K562 (cell line): ENCODE measurements at regions not wholly inside any gene's neighbourhood (a gene's known extent, or its start where the extent isn't known, plus 50 kb on each side); places are given as distances from the start of the nearest gene placed in this dataset.

Experiments used
- CHAMP1 ChIP-seq: fragments of 450-650 bp; IDR thresholded peaks from 2 replicates; pipeline ENCODE4 v1.6.1; 2016; ENCODE audit warnings: mild to moderate bottlenecking
- CTCF ChIP-seq, 3 experiments: IDR thresholded peaks in 2 of 3; conservative IDR thresholded peaks in 1 of 3; 2 replicates each; pipeline ENCODE4 v1.5.1; 2011 to 2012; ENCODE audit warnings: low read length in 3 of 3, mild to moderate bottlenecking in 3 of 3, control low read depth in 2 of 3, improper control_type of control experiment in 1 of 3, inconsistent platforms in 1 of 3, low read depth in 1 of 3, mixed read lengths in 1 of 3, moderate library complexity in 1 of 3; ENCODE audit not compliant: insufficient read depth in 2 of 3
- EP300 ChIP-seq: IDR thresholded peaks from 2 replicates; pipeline ENCODE4 v1.6.1; 2012; ENCODE audit warnings: low read length, improper control_type of control experiment
- REST ChIP-seq, 2 experiments: fragments of 450-650 bp; formaldehyde crosslinking in 1 of 2; IDR thresholded peaks; 2 replicates each; pipeline versions ENCODE4 v1.4.0 to v1.6.1; 2014 to 2020; ENCODE audit warnings: mild to moderate bottlenecking in 2 of 2, borderline replicate concordance in 1 of 2, low read depth in 1 of 2
- TCF7L2 ChIP-seq: fragments of 150-350 bp; IDR thresholded peaks from 2 replicates; pipeline ENCODE4 v1.6.1; 2016; ENCODE audit warnings: low read depth, mild to moderate bottlenecking, low read length, moderate library complexity
- USF2 ChIP-seq: sonication (generic); formaldehyde crosslinking; IDR thresholded peaks from 2 replicates; pipeline ENCODE4 v1.5.0; 2020; ENCODE audit warnings: missing genetic modification reagents
- YY1 ChIP-seq, 3 experiments: IDR thresholded peaks; 2 replicates each; pipeline ENCODE4 v1.6.1; 2011; ENCODE audit warnings: low read length in 2 of 3, mild to moderate bottlenecking in 2 of 3, moderate library complexity in 2 of 3, borderline replicate concordance in 1 of 3, control low read depth in 1 of 3, low read depth in 1 of 3; ENCODE audit not compliant: insufficient read depth in 3 of 3, insufficient replicate concordance in 2 of 3, control insufficient read depth in 1 of 3, insufficient read length in 1 of 3; ENCODE audit errors: extremely low read depth in 1 of 3
- ZFP91 ChIP-seq: sonication (generic); formaldehyde crosslinking; IDR thresholded peaks from 2 replicates; pipeline ENCODE4 v1.8.0; 2022; ENCODE audit warnings: mild to moderate bottlenecking, missing genetic modification reagents

- TF ChIP-seq REST (IDR thresholded peaks at IDR 0.05; ENCODE audit: borderline replicate concordance): no peak
- no peak for TF ChIP-seq REST (CRISPR knock-in tag; IDR thresholded peaks at IDR 0.05; ENCODE audit: low read depth)
- no peak for TF ChIP-seq CTCF (IDR thresholded peaks at IDR 0.05 in 2 of 3, conservative IDR thresholded peaks at IDR 0.05 in 1 of 3; ENCODE audit: insufficient read depth in 2 of 3, low read depth in 1 of 3, low read length in 3 of 3)
- no peak for TF ChIP-seq YY1 (IDR thresholded peaks at IDR 0.05; ENCODE audit: borderline replicate concordance in 1 of 3, control insufficient read depth in 1 of 3, extremely low read depth in 1 of 3, insufficient read depth in 3 of 3, insufficient read length in 1 of 3, insufficient replicate concordance in 2 of 3, low read depth in 1 of 3, low read length in 2 of 3)
- no peak for TF ChIP-seq TCF7L2
- TF ChIP-seq CHAMP1: no peak
- TF ChIP-seq ZFP91 (CRISPR knock-in tag): no peak
- TF ChIP-seq USF2 (CRISPR knock-in tag): no peak
- no peak for TF ChIP-seq EP300
Observed at GRCh38 chr1:8111560-8111959, 85.5 kb upstream of the ERRFI1 start.
